CD8-positive, alpha-beta memory T cell (primary cell): ENCODE measurements at regions not wholly inside any gene's neighbourhood (a gene's known extent, or its start where the extent isn't known, plus 50 kb on each side); places are given as distances from the start of the nearest gene placed in this dataset.
"Not testable (repeated sequence)": the region's sequence is repeated elsewhere in the genome, so short reads cannot be mapped to it uniquely, and the experiment has no call there.

Source experiments
- CTCF ChIA-PET: fragments of 350-600 bp; sonication (Branson Sonifier 250); formaldehyde crosslinking; loops from one replicate; lab custom pipeline; 2021; ENCODE audit warnings: antibody characterized with exemption; lab: Charles Lee
- POLR2A ChIA-PET: fragments of 350-600 bp; sonication (Branson Sonifier 250); formaldehyde crosslinking; loops from one replicate; lab custom pipeline; 2021; ENCODE audit warnings: antibody characterized with exemption; lab: Charles Lee
- DNase-seq, 5 donors: peaks; one replicate each; pipeline versions ENCODE4 v3.0.0 to v3.0.0-alpha.2; 2020 to 2022; ENCODE audit warnings: mixed read lengths in 1 of 5
- H3K27ac ChIP-seq: one replicate; pipeline ENCODE4 v1.7.0; 2013; ENCODE audit warnings: low read depth, mild to moderate bottlenecking, low read length, moderate library complexity
- H3K27me3 ChIP-seq: 2 replicates; pipeline ENCODE4 v1.7.0; 2013; ENCODE audit warnings: low read length, mild to moderate bottlenecking; ENCODE audit not compliant: insufficient read depth, poor library complexity, severe bottlenecking
- H3K36me3 ChIP-seq: 2 replicates; pipeline ENCODE4 v1.7.0; 2013; ENCODE audit warnings: mild to moderate bottlenecking, low read length, moderate library complexity; ENCODE audit not compliant: insufficient read depth
- H3K4me1 ChIP-seq: 2 replicates; pipeline ENCODE4 v1.7.0; 2013; ENCODE audit warnings: mild to moderate bottlenecking, low read length, moderate library complexity; ENCODE audit not compliant: insufficient read depth
- H3K4me3 ChIP-seq: 2 replicates; pipeline ENCODE4 v1.7.0; 2013; ENCODE audit warnings: mild to moderate bottlenecking, low read length
- H3K9me3 ChIP-seq: 2 replicates; pipeline ENCODE4 v1.7.0; 2013; ENCODE audit warnings: mild to moderate bottlenecking, low read length
- H3K27ac Mint-ChIP-seq, 8 donors: one replicate each; pipeline ENCODE4 v1.8.0; 2020 to 2021; ENCODE audit warnings: mixed read lengths in 8 of 8, mild to moderate bottlenecking in 6 of 8, inconsistent platforms in 3 of 8, moderate library complexity in 3 of 8
- H3K27me3 Mint-ChIP-seq, 2 donors: one replicate each; pipeline ENCODE4 v1.8.0; 2020 to 2021; ENCODE audit warnings: mixed read lengths in 2 of 2, mild to moderate bottlenecking in 1 of 2, moderate library complexity in 1 of 2
- H3K36me3 Mint-ChIP-seq, 3 donors: one replicate each; pipeline ENCODE4 v1.8.0; 2020 to 2021; ENCODE audit warnings: mixed read lengths in 3 of 3, inconsistent platforms in 1 of 3, mild to moderate bottlenecking in 1 of 3
- H3K4me1 Mint-ChIP-seq, 3 donors: one replicate each; pipeline ENCODE4 v1.8.0; 2020 to 2021; ENCODE audit warnings: mixed read lengths in 3 of 3, inconsistent platforms in 1 of 3, mild to moderate bottlenecking in 1 of 3
- H3K4me3 Mint-ChIP-seq, 7 donors: one replicate each; pipeline ENCODE4 v1.8.0; 2020 to 2021; ENCODE audit warnings: mixed read lengths in 7 of 7, mild to moderate bottlenecking in 6 of 7, moderate library complexity in 4 of 7, inconsistent platforms in 2 of 7
- H3K9me3 Mint-ChIP-seq, 5 donors: one replicate each; pipeline ENCODE4 v1.8.0; 2020 to 2022; ENCODE audit warnings: mixed read lengths in 5 of 5, mild to moderate bottlenecking in 3 of 5, moderate library complexity in 2 of 5, inconsistent platforms in 1 of 5

DNA sequence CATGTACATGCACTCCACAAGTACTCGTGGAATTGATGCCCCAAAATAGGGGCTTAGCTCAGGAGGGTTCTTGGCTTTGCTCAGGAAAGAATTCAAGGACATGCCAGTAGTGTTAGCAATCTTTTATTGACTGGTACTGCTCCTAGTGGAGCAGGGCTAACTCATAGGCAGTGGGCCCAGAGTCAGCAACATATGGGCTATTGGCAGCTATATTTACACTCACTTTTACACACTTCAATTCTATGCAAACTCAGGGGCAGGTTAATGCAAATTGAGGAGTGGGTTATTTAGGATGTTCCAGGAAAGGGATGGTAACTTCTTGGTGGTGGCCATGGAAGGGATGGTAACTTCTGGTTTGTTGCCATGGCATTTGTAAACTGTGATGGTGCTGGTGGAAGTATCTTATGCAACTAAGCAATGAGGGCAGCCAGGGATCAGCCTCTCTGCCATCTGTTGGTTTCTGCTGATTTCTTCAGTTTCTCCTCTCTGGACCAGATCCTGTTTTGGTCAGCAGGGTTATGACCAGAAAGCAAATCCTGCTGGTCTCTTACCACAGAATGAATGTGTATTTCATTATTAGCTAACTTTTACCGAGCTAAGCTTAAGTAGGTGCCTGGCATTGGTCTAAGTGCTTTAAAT lies 69.2 kb upstream of the FAT1 start:
- Histone ChIP-seq H3K36me3 (no peaks in the 10 kb centered on the region), H3K4me1 (no peaks in the 10 kb centered on the region), H3K27me3 (no peaks in the 10 kb centered on the region), H3K27ac (no peak overlapping the region), H3K4me3 (no peak overlapping the region), H3K9me3 (no peaks in the 10 kb centered on the region)
- Mint-ChIP-seq H3K4me1 (no peaks in the 10 kb centered on the region), H3K9me3 (peaks cover 0 to 6% (median 2%) of the 10 kb centered on the region in 5 donors), H3K27me3 (no peaks in the 10 kb centered on the region), H3K27ac (no peak overlapping the region), H3K36me3 (no peaks in the 10 kb centered on the region), H3K4me3 (no peak overlapping the region)
- ChIA-PET CTCF (interaction anchor here (1.2 kb wide), 1 partner anchor 9 kb away, joined by 3 read pairs; no protein-coding TSS in a partner anchor), POLR2A (no interaction called here)
- no peak for DNase-seq

DNA sequence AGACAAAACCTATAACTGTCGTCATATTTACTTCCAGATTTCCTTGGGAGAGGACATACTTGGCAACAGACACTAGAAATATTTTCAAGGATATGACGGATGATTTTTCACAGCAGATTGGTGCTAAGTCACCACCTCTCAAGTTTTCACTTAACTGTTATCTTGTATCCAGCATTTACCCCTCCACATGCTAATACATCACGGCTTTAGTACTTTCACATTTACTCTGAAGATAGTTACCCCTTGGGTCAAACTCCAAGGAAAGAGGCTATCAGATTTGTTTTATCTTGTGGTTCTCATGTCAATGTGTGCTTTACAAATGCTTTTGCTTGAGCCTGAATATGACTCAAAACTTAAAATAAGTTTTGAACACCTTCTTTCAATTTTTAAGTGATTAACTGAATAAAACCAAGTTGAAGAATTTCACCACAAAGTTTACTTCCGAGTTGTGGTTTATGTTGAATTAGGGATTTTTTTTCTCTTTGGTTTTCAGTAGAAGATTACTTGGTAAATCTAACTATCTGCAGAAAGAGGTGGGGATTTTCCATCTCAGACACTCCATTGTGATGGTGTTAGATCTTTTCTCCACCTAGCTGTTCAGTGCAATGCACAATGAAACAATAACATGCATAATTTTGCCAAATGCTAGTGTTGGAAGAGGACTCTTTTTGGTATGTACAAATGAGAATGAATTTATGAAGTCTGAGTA lies 75.4 kb upstream of the FAT1 start:
- H3K9me3 ChIP-seq: no peaks in the 10 kb centered on the region
- Mint-ChIP-seq H3K27me3 (no peaks in the 10 kb centered on the region), H3K36me3 (no peaks in the 10 kb centered on the region), H3K4me1 (no peaks in the 10 kb centered on the region), H3K4me3 (no peak overlapping the region), H3K27ac (no peak overlapping the region), H3K9me3 (peaks cover 0 to 10% (median 3%) of the 10 kb centered on the region in 5 donors)
- no peaks in the 10 kb centered on the region for H3K4me1 ChIP-seq
- H3K27ac ChIP-seq: no peak overlapping the region
- DNase-seq: no peak
- ChIA-PET CTCF (interaction anchor here (1.8 kb wide), 1 partner anchor 10 kb away, joined by 4 read pairs; no protein-coding TSS in a partner anchor), POLR2A (no interaction called here)
- H3K36me3 ChIP-seq: no peaks in the 10 kb centered on the region
- no peak overlapping the region for H3K4me3 ChIP-seq
- H3K27me3 ChIP-seq: no peaks in the 10 kb centered on the region

DNA sequence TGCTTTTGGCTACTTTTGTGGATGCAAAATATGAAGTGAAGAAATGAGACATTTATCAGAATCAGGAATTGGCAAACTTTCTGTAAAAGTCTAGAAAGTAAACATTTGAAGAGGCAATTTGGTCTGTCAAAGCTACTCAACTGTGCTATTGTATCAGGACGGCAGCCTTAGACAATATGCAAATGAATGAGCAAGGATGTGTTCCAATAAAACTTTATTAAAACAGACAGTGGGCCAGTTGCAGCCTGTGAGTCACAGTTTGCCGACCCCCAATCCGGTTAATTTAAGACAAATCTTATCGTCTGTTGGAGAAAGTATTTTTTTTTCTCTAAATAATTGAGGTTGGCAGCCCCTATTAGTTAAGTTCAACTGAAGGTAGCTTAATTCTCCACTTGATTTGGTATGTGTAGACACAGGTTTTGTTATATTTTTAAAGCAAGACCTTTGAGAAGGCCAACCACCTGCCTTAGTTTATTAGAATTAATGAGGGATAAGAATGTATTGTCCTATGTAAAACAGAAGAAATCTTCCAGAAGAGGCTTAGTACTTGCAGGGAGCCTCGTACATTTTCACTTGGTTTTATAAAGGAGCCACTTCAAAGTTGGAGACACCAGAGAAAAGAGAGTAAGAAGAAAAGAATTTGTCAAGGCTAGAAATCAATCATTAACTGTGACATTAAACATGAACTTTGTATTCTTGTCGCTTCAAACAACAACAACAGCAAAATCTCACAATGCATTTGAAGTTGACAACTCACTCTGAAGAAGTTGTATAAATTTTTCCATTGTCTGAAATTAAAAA lies 81.6 kb upstream of the FAT1 start:
- Histone ChIP-seq H3K27ac (no peak overlapping the region), H3K9me3 (no peaks in the 10 kb centered on the region), H3K36me3 (no peaks in the 10 kb centered on the region), H3K27me3 (no peaks in the 10 kb centered on the region), H3K4me1 (no peaks in the 10 kb centered on the region), H3K4me3 (no peak overlapping the region)
- H3K4me3 Mint-ChIP-seq: no peak overlapping the region
- POLR2A ChIA-PET: no interaction called here
- CTCF ChIA-PET: no interaction called here
- H3K27ac Mint-ChIP-seq: no peak overlapping the region
- H3K4me1 Mint-ChIP-seq: no peaks in the 10 kb centered on the region
- no peak for DNase-seq
- H3K36me3 Mint-ChIP-seq: no peaks in the 10 kb centered on the region
- peaks cover 0 to 7% (median 3%) of the 10 kb centered on the region in 5 donors for H3K9me3 Mint-ChIP-seq
- H3K27me3 Mint-ChIP-seq: no peaks in the 10 kb centered on the region

DNA sequence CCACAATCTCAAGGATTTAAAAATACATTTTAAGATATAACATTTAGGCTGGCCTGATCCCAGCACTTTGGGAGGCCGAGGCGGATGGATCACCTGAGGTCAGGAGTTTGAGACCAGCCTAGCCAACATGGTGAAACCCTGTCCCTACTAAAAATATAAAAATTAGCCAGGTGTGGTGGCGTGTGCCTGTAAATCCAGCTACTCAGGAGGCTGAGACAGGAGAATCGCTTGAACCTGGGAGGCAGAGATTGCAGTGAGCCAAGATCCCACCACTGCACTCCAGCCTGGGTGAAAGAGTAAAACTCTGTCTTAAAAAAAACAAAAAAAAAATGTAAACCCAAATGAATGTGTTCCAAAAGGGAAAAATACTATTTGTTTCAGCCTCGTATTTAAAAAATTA lies 82.3 kb upstream of the FAT1 start:
- H3K9me3 Mint-ChIP-seq, H3K27me3 Mint-ChIP-seq, H3K4me3 ChIP-seq, H3K27ac Mint-ChIP-seq, H3K4me1 Mint-ChIP-seq, H3K9me3 ChIP-seq, H3K27me3 ChIP-seq, H3K36me3 ChIP-seq, POLR2A ChIA-PET, H3K36me3 Mint-ChIP-seq, H3K4me3 Mint-ChIP-seq, DNase-seq, H3K27ac ChIP-seq, H3K4me1 ChIP-seq, CTCF ChIA-PET: not testable (repeated sequence)

DNA sequence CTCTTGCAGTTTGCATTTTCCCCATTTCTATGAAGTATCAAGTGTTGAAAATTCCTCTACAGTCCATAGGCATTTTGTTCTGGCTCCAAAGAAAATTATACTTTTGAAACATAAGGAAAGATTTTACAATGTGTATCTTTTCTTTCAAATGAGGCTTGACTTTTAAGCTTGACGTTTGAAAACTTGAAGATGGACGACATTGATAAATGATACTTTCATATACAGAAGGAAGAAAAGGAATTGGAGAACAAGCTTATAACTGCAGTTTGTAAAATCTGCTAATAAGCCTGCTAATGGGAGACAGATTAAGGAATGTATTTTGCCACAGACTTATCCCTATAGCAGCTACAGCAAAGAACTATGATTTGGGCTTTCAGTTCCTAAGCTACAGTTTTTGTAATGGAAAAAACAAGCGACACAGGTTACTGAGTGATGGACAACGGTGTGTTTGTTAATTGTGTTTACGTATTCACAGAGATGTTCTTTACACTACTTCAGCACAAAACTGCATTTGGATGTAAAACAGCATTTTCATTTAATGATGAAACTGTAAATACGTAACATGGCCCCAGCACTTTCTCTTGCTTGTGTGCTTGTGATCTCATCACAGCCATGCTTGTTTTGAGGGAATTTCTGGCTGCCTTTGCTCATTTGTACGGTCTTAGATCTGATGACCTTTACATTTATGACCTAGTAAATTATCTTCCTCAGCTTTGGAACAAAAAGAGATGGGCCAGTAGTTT lies 83.2 kb upstream of the FAT1 start:
- H3K27ac ChIP-seq: no peak overlapping the region
- Mint-ChIP-seq H3K27ac (no peak overlapping the region), H3K4me1 (no peaks in the 10 kb centered on the region), H3K36me3 (no peaks in the 10 kb centered on the region), H3K4me3 (no peak overlapping the region), H3K27me3 (no peaks in the 10 kb centered on the region), H3K9me3 (peaks cover 0 to 7% (median 2%) of the 10 kb centered on the region in 5 donors)
- no peak for DNase-seq
- CTCF ChIA-PET: no interaction called here
- no peaks in the 10 kb centered on the region for H3K27me3 ChIP-seq
- H3K36me3 ChIP-seq: no peaks in the 10 kb centered on the region
- no peak overlapping the region for H3K4me3 ChIP-seq
- POLR2A ChIA-PET: no interaction called here
- H3K9me3 ChIP-seq: no peaks in the 10 kb centered on the region
- no peaks in the 10 kb centered on the region for H3K4me1 ChIP-seq

GRCh38 chr4:186807808-186808629 lies 84.4 kb upstream of the FAT1 start:
- Mint-ChIP-seq H3K27me3 (no peaks in the 10 kb centered on the region), H3K4me3 (no peak overlapping the region), H3K27ac (no peak overlapping the region), H3K9me3 (peaks cover 0 to 6% (median 0%) of the 10 kb centered on the region in 5 donors), H3K4me1 (no peaks in the 10 kb centered on the region), H3K36me3 (no peaks in the 10 kb centered on the region)
- Histone ChIP-seq H3K36me3 (no peaks in the 10 kb centered on the region), H3K9me3 (no peaks in the 10 kb centered on the region), H3K27ac (no peak overlapping the region), H3K27me3 (no peaks in the 10 kb centered on the region), H3K4me1 (no peaks in the 10 kb centered on the region), H3K4me3 (no peak overlapping the region)
- CTCF ChIA-PET: interaction anchor here (2.0 kb wide), 1 partner anchor 10 kb away, joined by 4 read pairs; no protein-coding TSS in a partner anchor
- DNase-seq: no peak
- POLR2A ChIA-PET: no interaction called here

DNA sequence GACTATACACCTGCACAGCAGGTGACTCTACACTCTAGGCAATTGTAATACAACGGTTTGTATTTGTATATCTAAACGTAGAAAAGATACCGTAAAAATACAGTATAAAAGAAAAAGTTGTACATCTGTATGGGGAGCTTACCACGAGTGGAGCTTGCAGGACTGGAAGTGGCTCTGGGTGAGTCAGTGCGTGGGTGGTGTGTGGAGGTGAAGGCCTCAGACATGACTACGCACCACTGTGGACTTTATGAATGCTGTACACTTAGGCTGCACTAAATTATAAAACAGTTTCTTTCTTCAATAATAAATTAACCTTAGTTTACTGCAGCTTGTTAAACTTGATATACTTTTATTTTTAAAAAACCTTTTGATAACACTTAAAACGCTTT lies 85.0 kb upstream of the FAT1 start:
- no peaks in the 10 kb centered on the region for H3K4me1 ChIP-seq
- Mint-ChIP-seq H3K9me3 (peaks cover 0 to 6% (median 0%) of the 10 kb centered on the region in 5 donors), H3K27me3 (no peaks in the 10 kb centered on the region), H3K4me1 (no peaks in the 10 kb centered on the region), H3K27ac (no peak overlapping the region), H3K36me3 (no peaks in the 10 kb centered on the region), H3K4me3 (no peak overlapping the region)
- H3K4me3 ChIP-seq: no peak overlapping the region
- H3K9me3 ChIP-seq: no peaks in the 10 kb centered on the region
- no peak for DNase-seq
- H3K27me3 ChIP-seq: no peaks in the 10 kb centered on the region
- no peak overlapping the region for H3K27ac ChIP-seq
- no peaks in the 10 kb centered on the region for H3K36me3 ChIP-seq
- POLR2A ChIA-PET: no interaction called here
- CTCF ChIA-PET: interaction anchor here (0.6 to 2.0 kb wide), 2 partner anchors 11 to 38 kb away, joined by 3 to 4 read pairs; no protein-coding TSS in a partner anchor
